Astrocyte (in vitro differentiated cells and primary cell): ENCODE measurements at regions not wholly inside any gene's neighbourhood (a gene's known extent, or its start where the extent isn't known, plus 50 kb on each side); places are given as distances from the start of the nearest gene placed in this dataset.

Experiments
- EZH2 ChIP-seq: IDR thresholded peaks from 2 replicates; pipeline ENCODE4 v1.6.1; 2012; ENCODE audit warnings: mild to moderate bottlenecking, low read length, inconsistent platforms; ENCODE audit not compliant: insufficient read depth
- TF ChIP-seq, protein P1 (sequence below): IDR thresholded peaks from 2 replicates; pipeline ENCODE4 v1.5.1; 2011; ENCODE audit warnings: low read depth, mild to moderate bottlenecking, inconsistent platforms, low read length, moderate library complexity; ENCODE audit not compliant: insufficient read depth

DNA sequence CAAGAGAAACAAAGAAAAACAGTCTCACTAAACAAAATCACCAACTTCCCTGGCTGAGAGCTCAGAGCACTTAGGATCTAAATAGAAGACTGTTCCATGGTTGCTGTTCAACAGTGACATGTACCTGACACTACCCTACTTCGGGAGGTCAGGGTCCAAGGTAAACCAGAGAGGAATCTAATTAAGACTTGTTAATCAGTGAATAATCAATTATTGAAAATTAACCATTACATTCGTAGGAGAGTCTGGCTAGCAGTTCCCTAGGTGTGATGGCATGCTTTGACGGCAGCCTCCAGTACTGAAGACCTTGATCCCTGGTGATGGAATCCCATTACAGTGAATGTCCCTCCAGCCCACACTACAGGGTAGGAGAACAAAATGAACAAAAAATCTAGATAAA, 154.0 kb upstream of the AFDN start:
- TF ChIP-seq, protein P1, sequence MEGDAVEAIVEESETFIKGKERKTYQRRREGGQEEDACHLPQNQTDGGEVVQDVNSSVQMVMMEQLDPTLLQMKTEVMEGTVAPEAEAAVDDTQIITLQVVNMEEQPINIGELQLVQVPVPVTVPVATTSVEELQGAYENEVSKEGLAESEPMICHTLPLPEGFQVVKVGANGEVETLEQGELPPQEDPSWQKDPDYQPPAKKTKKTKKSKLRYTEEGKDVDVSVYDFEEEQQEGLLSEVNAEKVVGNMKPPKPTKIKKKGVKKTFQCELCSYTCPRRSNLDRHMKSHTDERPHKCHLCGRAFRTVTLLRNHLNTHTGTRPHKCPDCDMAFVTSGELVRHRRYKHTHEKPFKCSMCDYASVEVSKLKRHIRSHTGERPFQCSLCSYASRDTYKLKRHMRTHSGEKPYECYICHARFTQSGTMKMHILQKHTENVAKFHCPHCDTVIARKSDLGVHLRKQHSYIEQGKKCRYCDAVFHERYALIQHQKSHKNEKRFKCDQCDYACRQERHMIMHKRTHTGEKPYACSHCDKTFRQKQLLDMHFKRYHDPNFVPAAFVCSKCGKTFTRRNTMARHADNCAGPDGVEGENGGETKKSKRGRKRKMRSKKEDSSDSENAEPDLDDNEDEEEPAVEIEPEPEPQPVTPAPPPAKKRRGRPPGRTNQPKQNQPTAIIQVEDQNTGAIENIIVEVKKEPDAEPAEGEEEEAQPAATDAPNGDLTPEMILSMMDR = no peak
- no peak for TF ChIP-seq EZH2
